ENCODE measurements at regions not wholly inside any gene's neighbourhood (a gene's known extent, or its start where the extent isn't known, plus 50 kb on each side); places are given as distances from the start of the nearest gene placed in this dataset.

GRCh38 chr1:199746666-199747384 lies 280.7 kb upstream of the NR5A2 start:
- TF ChIP-seq CTCF (IDR thresholded peaks at IDR 0.05; ENCODE audit: low read depth, low read length), result no peak
- TF ChIP-seq EZH2phosphoT487 (IDR thresholded peaks at IDR 0.05; ENCODE audit: low read depth), result no peak

All from OCI-LY3 (cell line).